Tibial artery (tissue), 4 donors: ENCODE measurements at regions not wholly inside any gene's neighbourhood (a gene's known extent, or its start where the extent isn't known, plus 50 kb on each side); places are given as distances from the start of the nearest gene placed in this dataset.

Source experiments
- DNase-seq, 2 donors: peaks; one replicate each; pipeline ENCODE4 v3.0.0-alpha.2; 2019
- H3K27ac ChIP-seq, 2 donors: fragments of 200-600 bp; sonication (generic) in 1 of 2; 1 replicate in 1 of 2; 2 replicates in 1 of 2; pipeline ENCODE4 v1.5.1; 2018 to 2019; ENCODE audit warnings: mild to moderate bottlenecking in 1 of 2
- H3K27me3 ChIP-seq, 2 donors: fragments of 200-600 bp; sonication (generic) in 1 of 2; one replicate each; pipeline versions ENCODE4 v1.5.1 to v1.6.0; 2016 to 2019
- H3K36me3 ChIP-seq, 3 donors: fragments of 200-600 bp; sonication (generic) in 2 of 3; one replicate each; pipeline ENCODE4 v1.5.1; 2016 to 2019; ENCODE audit warnings: mild to moderate bottlenecking in 2 of 3
- H3K4me1 ChIP-seq, 4 donors: fragments of 200-600 bp; sonication (generic) in 2 of 4; 1 replicate in 3 of 4; 2 replicates in 1 of 4; pipeline ENCODE4 v1.5.1; 2016 to 2019
- H3K4me3 ChIP-seq, 2 donors: fragments of 200-600 bp; sonication (generic) in 1 of 2; 1 replicate in 1 of 2; 2 replicates in 1 of 2; pipeline ENCODE4 v1.5.1; 2018 to 2019; ENCODE audit warnings: mild to moderate bottlenecking in 2 of 2
- H3K9me3 ChIP-seq, 3 donors: fragments of 200-600 bp; sonication (generic) in 1 of 3; one replicate each; pipeline ENCODE4 v1.5.1; 2016 to 2019
- CTCF ChIP-seq, 2 experiments: fragments of 200-600 bp in 1 of 2; fragments of 450-650 bp in 1 of 2; IDR thresholded peaks; one replicate each; pipeline ENCODE4 v1.5.1; 2017 to 2019; ENCODE audit warnings: antibody characterized with exemption in 2 of 2, mild to moderate bottlenecking in 1 of 2, moderate library complexity in 1 of 2
- intact Hi-C: fragments of 100-400 bp; cut with DNase I; formaldehyde crosslinking; loops from one replicate; pipeline ENCODE4 v1.15.0; 2023; ENCODE audit warnings: low total_unique reads

GRCh38 chr12:126907900-126908764 is 1358.8 kb upstream of the TMEM132C start:
- H3K4me3 ChIP-seq: no peak overlapping the region
- peaks cover 0 to 3% of the 10 kb centered on the region in 2 donors for H3K27me3 ChIP-seq
- no peaks in the 10 kb centered on the region for H3K9me3 ChIP-seq
- H3K36me3 ChIP-seq: no peaks in the 10 kb centered on the region
- H3K27ac ChIP-seq: no peak overlapping the region
- no peak for TF ChIP-seq CTCF (IDR thresholded peaks at IDR 0.05)
- no peaks in the 10 kb centered on the region for H3K4me1 ChIP-seq
- intact Hi-C loops: no loop called here
- DNase-seq: no peak

GRCh38 chr12:126908765-126909142 is 1358.2 kb upstream of the TMEM132C start:
- Histone ChIP-seq H3K27ac (no peak overlapping the region), H3K27me3 (peaks cover 0 to 3% of the 10 kb centered on the region in 2 donors), H3K4me3 (no peak overlapping the region), H3K4me1 (no peaks in the 10 kb centered on the region), H3K36me3 (no peaks in the 10 kb centered on the region), H3K9me3 (no peaks in the 10 kb centered on the region)
- DNase-seq: no peak
- intact Hi-C loops: no loop called here
- no peak for TF ChIP-seq CTCF (IDR thresholded peaks at IDR 0.05)

GRCh38 chr12:126910570-126910969 is 1356.4 kb upstream of the TMEM132C start:
- Histone ChIP-seq H3K9me3 (no peaks in the 10 kb centered on the region), H3K27me3 (no peaks in the 10 kb centered on the region), H3K27ac (no peak overlapping the region), H3K4me3 (no peak overlapping the region), H3K4me1 (no peaks in the 10 kb centered on the region), H3K36me3 (no peaks in the 10 kb centered on the region)
- no peak for DNase-seq
- TF ChIP-seq CTCF (IDR thresholded peaks at IDR 0.05): no peak
- intact Hi-C loops: no loop called here

- intact Hi-C loops: no loop called here
Observed at GRCh38 chr12:126912111-126912510, 1354.9 kb upstream of the TMEM132C start.

GRCh38 chr12:126914170-126914793 is 1352.7 kb upstream of the TMEM132C start:
- no peak for DNase-seq
- no peaks in the 10 kb centered on the region for H3K36me3 ChIP-seq
- no peak overlapping the region for H3K27ac ChIP-seq
- no peaks in the 10 kb centered on the region for H3K4me1 ChIP-seq
- no peaks in the 10 kb centered on the region for H3K27me3 ChIP-seq
- intact Hi-C loops: no loop called here
- no peaks in the 10 kb centered on the region for H3K9me3 ChIP-seq
- no peak overlapping the region for H3K4me3 ChIP-seq
- TF ChIP-seq CTCF (IDR thresholded peaks at IDR 0.05): no peak

More at GRCh38 chr12:126912111-126912510, 1354.9 kb upstream of the TMEM132C start:
- no peak for DNase-seq
- TF ChIP-seq CTCF (IDR thresholded peaks at IDR 0.05): no peak
- no peak overlapping the region for H3K4me3 ChIP-seq
- H3K27me3 ChIP-seq: no peaks in the 10 kb centered on the region
- H3K27ac ChIP-seq: no peak overlapping the region
- no peaks in the 10 kb centered on the region for H3K9me3 ChIP-seq
- H3K4me1 ChIP-seq: no peaks in the 10 kb centered on the region
- no peaks in the 10 kb centered on the region for H3K36me3 ChIP-seq
